Fibroblast of lung (primary cell): ENCODE measurements at regions not wholly inside any gene's neighbourhood (a gene's known extent, or its start where the extent isn't known, plus 50 kb on each side); places are given as distances from the start of the nearest gene placed in this dataset.

Experiments
- DNase-seq, 2 donors: peaks; one replicate each; pipeline versions ENCODE4 v3.0.0 to v3.0.0-alpha.2; 2010; ENCODE audit warnings: low read depth in 2 of 2
- H2AFZ ChIP-seq: 2 replicates; pipeline ENCODE4 v1.5.1; 2012; ENCODE audit warnings: low read length, control low read depth, inconsistent platforms
- H3K27ac ChIP-seq: 2 replicates; pipeline ENCODE4 v1.5.1; 2011; ENCODE audit warnings: low read length, control low read depth; ENCODE audit not compliant: insufficient read depth
- H3K27me3 ChIP-seq: 2 replicates; pipeline ENCODE4 v1.5.1; 2011; ENCODE audit warnings: mild to moderate bottlenecking, low read length; ENCODE audit not compliant: control insufficient read depth, insufficient read depth
- H3K36me3 ChIP-seq: 2 replicates; pipeline ENCODE4 v1.5.1; 2011; ENCODE audit warnings: low read length; ENCODE audit not compliant: control insufficient read depth, insufficient read depth
- H3K4me1 ChIP-seq: 2 replicates; pipeline ENCODE4 v1.5.1; 2011; ENCODE audit warnings: low read length; ENCODE audit not compliant: control insufficient read depth, insufficient read depth; ENCODE audit errors: extremely low read depth
- H3K4me2 ChIP-seq: 2 replicates; pipeline ENCODE4 v1.5.1; 2011; ENCODE audit warnings: low read length, control low read depth; ENCODE audit not compliant: insufficient read depth; ENCODE audit errors: extremely low read depth
- H3K4me3 ChIP-seq, 4 experiments: fragments of 200-600 bp in 1 of 4; sonication (generic) in 1 of 4; replicated peaks in 1 of 4; 2 replicates each; pipeline ENCODE4 v1.5.1; 2011 to 2016; ENCODE audit warnings: low read length in 4 of 4, low read depth in 3 of 4, mild to moderate bottlenecking in 3 of 4, control low read depth in 2 of 4, inconsistent platforms in 1 of 4, mixed read lengths in 1 of 4; ENCODE audit not compliant: insufficient read depth in 1 of 4; ENCODE audit errors: control extremely low read depth in 1 of 4
- H3K79me2 ChIP-seq: 2 replicates; pipeline ENCODE4 v1.5.1; 2012; ENCODE audit warnings: mild to moderate bottlenecking, low read length, inconsistent platforms; ENCODE audit not compliant: control insufficient read depth, insufficient read depth
- H3K9ac ChIP-seq: 2 replicates; pipeline ENCODE4 v1.5.1; 2011; ENCODE audit warnings: mild to moderate bottlenecking, low read length, control low read depth; ENCODE audit not compliant: insufficient read depth
- H3K9me3 ChIP-seq: 2 replicates; pipeline ENCODE4 v1.5.1; 2012; ENCODE audit warnings: low read depth, low read length; ENCODE audit not compliant: control insufficient read depth, insufficient read depth
- H4K20me1 ChIP-seq: 2 replicates; pipeline ENCODE4 v1.5.1; 2011; ENCODE audit warnings: low read length; ENCODE audit not compliant: control insufficient read depth, insufficient read depth; ENCODE audit errors: extremely low read depth
- EZH2 ChIP-seq: IDR thresholded peaks from 2 replicates; pipeline ENCODE4 v1.5.1; 2012; ENCODE audit warnings: low read length, control low read depth, mild to moderate bottlenecking; ENCODE audit errors: missing control alignments
- TF ChIP-seq, protein P1 (sequence below), 2 donors: IDR thresholded peaks in 1 of 2; conservative IDR thresholded peaks in 1 of 2; 1 replicate in 1 of 2; 2 replicates in 1 of 2; pipeline ENCODE4 v1.5.1; 2011 to 2012; ENCODE audit warnings: low read length in 2 of 2, control low read depth in 1 of 2, inconsistent platforms in 1 of 2, low read depth in 1 of 2, mild to moderate bottlenecking in 1 of 2

DNA sequence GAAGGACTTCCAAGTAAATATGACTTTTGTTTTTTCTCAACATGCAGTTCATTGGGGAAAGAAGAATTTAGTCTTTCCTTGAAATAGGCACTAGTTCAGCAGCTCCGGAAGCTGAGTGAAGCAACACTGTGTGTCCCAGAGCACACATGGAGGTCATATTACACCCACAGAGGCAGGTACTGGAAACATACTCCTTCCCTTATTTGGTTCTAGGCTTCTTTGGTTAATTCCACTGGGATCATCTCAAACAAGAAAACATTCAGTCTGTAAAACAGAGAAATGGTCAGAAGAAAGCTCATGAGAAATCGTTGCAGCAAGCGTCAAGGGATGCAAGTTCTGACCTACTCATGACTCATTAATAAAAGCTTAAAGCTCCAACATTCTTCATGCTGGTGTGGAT is 175.1 kb upstream of the PCSK5 start:
- no peak overlapping the region for H2AFZ ChIP-seq
- no peak overlapping the region for H3K4me2 ChIP-seq
- H3K36me3 ChIP-seq, result no peaks in the 10 kb centered on the region

DNA sequence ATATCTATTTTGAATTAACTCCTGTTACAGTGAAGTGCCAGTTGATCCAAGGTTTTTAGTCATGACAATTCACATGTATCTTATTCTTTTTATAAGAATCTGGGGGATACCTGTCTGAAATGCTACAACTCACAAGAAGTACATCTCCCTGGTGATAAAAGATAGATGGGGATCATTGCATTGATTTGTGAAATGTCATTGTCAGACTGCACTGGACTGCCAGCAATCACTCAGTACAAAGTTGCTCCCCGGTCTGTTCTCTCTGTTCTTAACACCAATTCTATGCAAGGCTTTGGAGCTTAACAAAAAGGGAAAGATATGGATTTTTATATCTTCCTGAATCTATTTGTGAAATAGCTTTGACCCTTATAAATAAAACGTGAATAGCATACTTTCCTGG is 171.8 kb upstream of the PCSK5 start:
- Histone ChIP-seq H3K4me1 (no peaks in the 10 kb centered on the region), H3K27me3 (no peaks in the 10 kb centered on the region), H3K79me2 (no peaks in the 10 kb centered on the region), H3K4me2 (no peak overlapping the region), H4K20me1 (no peaks in the 10 kb centered on the region), H3K4me3 (no peak overlapping the region), H2AFZ (no peak overlapping the region), H3K27ac (no peak overlapping the region), H3K36me3 (no peaks in the 10 kb centered on the region), H3K9ac (no peak overlapping the region), H3K9me3 (no peaks in the 10 kb centered on the region)
- DNase-seq, result no peak
- TF ChIP-seq, protein P1, sequence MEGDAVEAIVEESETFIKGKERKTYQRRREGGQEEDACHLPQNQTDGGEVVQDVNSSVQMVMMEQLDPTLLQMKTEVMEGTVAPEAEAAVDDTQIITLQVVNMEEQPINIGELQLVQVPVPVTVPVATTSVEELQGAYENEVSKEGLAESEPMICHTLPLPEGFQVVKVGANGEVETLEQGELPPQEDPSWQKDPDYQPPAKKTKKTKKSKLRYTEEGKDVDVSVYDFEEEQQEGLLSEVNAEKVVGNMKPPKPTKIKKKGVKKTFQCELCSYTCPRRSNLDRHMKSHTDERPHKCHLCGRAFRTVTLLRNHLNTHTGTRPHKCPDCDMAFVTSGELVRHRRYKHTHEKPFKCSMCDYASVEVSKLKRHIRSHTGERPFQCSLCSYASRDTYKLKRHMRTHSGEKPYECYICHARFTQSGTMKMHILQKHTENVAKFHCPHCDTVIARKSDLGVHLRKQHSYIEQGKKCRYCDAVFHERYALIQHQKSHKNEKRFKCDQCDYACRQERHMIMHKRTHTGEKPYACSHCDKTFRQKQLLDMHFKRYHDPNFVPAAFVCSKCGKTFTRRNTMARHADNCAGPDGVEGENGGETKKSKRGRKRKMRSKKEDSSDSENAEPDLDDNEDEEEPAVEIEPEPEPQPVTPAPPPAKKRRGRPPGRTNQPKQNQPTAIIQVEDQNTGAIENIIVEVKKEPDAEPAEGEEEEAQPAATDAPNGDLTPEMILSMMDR (conservative IDR thresholded peaks at IDR 0.05 in 1 of 2, IDR thresholded peaks at IDR 0.05 in 1 of 2; ENCODE audit: low read depth in 1 of 2, low read length in 2 of 2), result no peak
- no peak for TF ChIP-seq EZH2

More for the DNA sequence above, 175.1 kb upstream of the PCSK5 start:
- H4K20me1 ChIP-seq, result no peaks in the 10 kb centered on the region
- no peaks in the 10 kb centered on the region for H3K27me3 ChIP-seq
- no peak overlapping the region for H3K27ac ChIP-seq
- no peaks in the 10 kb centered on the region for H3K4me1 ChIP-seq
- no peaks in the 10 kb centered on the region for H3K79me2 ChIP-seq
- no peaks in the 10 kb centered on the region for H3K9me3 ChIP-seq
- no peak overlapping the region for H3K4me3 ChIP-seq
- TF ChIP-seq, protein P1 (conservative IDR thresholded peaks at IDR 0.05 in 1 of 2, IDR thresholded peaks at IDR 0.05 in 1 of 2; ENCODE audit: low read depth in 1 of 2, low read length in 2 of 2), result no peak
- TF ChIP-seq EZH2, result no peak
- no peak overlapping the region for H3K9ac ChIP-seq
- no peak for DNase-seq

DNA sequence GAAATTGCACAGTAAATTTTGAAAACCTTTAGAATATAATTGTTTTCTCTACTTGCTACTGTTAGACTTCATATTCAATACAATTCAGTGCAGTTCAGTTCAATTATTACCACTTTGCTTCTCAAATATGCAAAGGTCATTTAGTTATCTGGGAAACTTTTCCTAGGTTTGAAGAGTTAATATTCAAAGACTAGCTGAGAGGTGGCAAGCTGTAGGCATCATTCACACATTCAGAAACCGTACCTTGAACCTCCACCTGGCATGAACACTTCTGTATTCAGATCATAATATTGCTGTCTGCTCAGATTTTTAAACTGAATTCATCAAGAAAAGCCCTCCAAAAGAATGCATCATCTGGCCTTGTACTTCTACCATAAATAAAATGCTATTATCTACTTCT is 162.1 kb upstream of the PCSK5 start:
- H2AFZ ChIP-seq, result no peak overlapping the region
- H3K27ac ChIP-seq, result no peak overlapping the region
- no peaks in the 10 kb centered on the region for H3K36me3 ChIP-seq
- no peak overlapping the region for H3K4me2 ChIP-seq
- no peaks in the 10 kb centered on the region for H3K27me3 ChIP-seq
- no peaks in the 10 kb centered on the region for H4K20me1 ChIP-seq
- no peak for DNase-seq
- H3K9me3 ChIP-seq, result no peaks in the 10 kb centered on the region
- no peaks in the 10 kb centered on the region for H3K79me2 ChIP-seq
- TF ChIP-seq, protein P1 (conservative IDR thresholded peaks at IDR 0.05 in 1 of 2, IDR thresholded peaks at IDR 0.05 in 1 of 2; ENCODE audit: low read depth in 1 of 2, low read length in 2 of 2), result no peak
- TF ChIP-seq EZH2, result no peak
- no peak overlapping the region for H3K9ac ChIP-seq
- no peak overlapping the region for H3K4me3 ChIP-seq
- no peaks in the 10 kb centered on the region for H3K4me1 ChIP-seq
